ENCODE measurements at regions not wholly inside any gene's neighbourhood (a gene's known extent, or its start where the extent isn't known, plus 50 kb on each side); places are given as distances from the start of the nearest gene placed in this dataset.

GRCh38 chr2:156792242-156792840, 356.2 kb downstream of the GPD2 start:
- no peak overlapping the region for H3K4me3 ChIP-seq (replicated peaks in 1 of 3; ENCODE audit: insufficient read depth in 1 of 3, low read depth in 2 of 3, low read length in 3 of 3)
- in situ Hi-C loops (cut with HindIII; ENCODE audit: extremely low pct_ligation_motif_present, low pct_unique_long_range_greater_than_20kb): no loop called here
- no peak for DNase-seq (ENCODE audit: low spot score)
- H3K4me2 ChIP-seq (ENCODE audit: low read depth, low read length): no peak overlapping the region
- CTCF ChIA-PET (ENCODE audit: low intra/inter-chr PET ratio, low total read pairs): no interaction called here
- H3K4me1 ChIP-seq (ENCODE audit: insufficient read depth, low read length): no peaks in the 10 kb centered on the region
- no peak overlapping the region for H3K27ac ChIP-seq (ENCODE audit: extremely low read length, insufficient read depth, low read length)
- intact Hi-C loops (cut with micrococcal nuclease; ENCODE audit: unreplicated experiment): no loop called here
- H2AFZ ChIP-seq (ENCODE audit: low read length): no peak overlapping the region
- H3K36me3 ChIP-seq (replicated peaks in 1 of 2; ENCODE audit: control insufficient read depth in 1 of 2, insufficient read depth in 2 of 2, low read length in 2 of 2): no peaks in the 10 kb centered on the region
- H3K9me3 ChIP-seq (ENCODE audit: low read length): no peaks in the 10 kb centered on the region
- POLR2A ChIA-PET: no interaction called here
- H3K79me2 ChIP-seq (ENCODE audit: insufficient read depth, low read length): no peaks in the 10 kb centered on the region
- no peaks in the 10 kb centered on the region for H3K27me3 ChIP-seq (ENCODE audit: control insufficient read depth in 1 of 2, insufficient read depth in 2 of 2, low read length in 2 of 2)
- 31% methylated on average over 9 of the region's 9 CpGs for WGBS (ENCODE audit: low lambda C conversion rate)
- H4K20me1 ChIP-seq (ENCODE audit: insufficient read depth, low read length): no peaks in the 10 kb centered on the region
- FAIRE-seq: no peak
- no peak for ATAC-seq
- no peak overlapping the region for H3K9ac ChIP-seq (ENCODE audit: insufficient read depth, low read depth, low read length)
- BruUV-seq (replicated peaks): no TSS peak
- TF ChIP-seq ZBTB14 (CRISPR knock-in tag; IDR thresholded peaks at IDR 0.05) (no peak), ZGPAT (CRISPR knock-in tag; IDR thresholded peaks at IDR 0.05) (no peak), U2AF2 (IDR thresholded peaks at IDR 0.05; ENCODE audit: low read depth, low read length) (no peak), RFXAP (CRISPR knock-in tag; IDR thresholded peaks at IDR 0.05; ENCODE audit: borderline replicate concordance) (no peak), ZBED4 (CRISPR knock-in tag; IDR thresholded peaks at IDR 0.05; ENCODE audit: borderline replicate concordance) (no peak), BRCA1 (CRISPR knock-in tag; IDR thresholded peaks at IDR 0.05) (no peak), BORCS8-MEF2B (CRISPR knock-in tag; IDR thresholded peaks at IDR 0.05) (no peak), CENPT (CRISPR knock-in tag; IDR thresholded peaks at IDR 0.05; ENCODE audit: low read depth) (no peak), RELA (CRISPR knock-in tag; IDR thresholded peaks at IDR 0.05) (no peak), HOXA5 (CRISPR knock-in tag; IDR thresholded peaks at IDR 0.05) (no peak), ZSCAN25 (CRISPR knock-in tag; IDR thresholded peaks at IDR 0.05) (no peak), ZMYM4 (CRISPR knock-in tag; IDR thresholded peaks at IDR 0.05) (no peak), DPF2 (CRISPR knock-in tag; IDR thresholded peaks at IDR 0.05; ENCODE audit: borderline replicate concordance, low read depth) (no peak), ELF4 (CRISPR knock-in tag; IDR thresholded peaks at IDR 0.05; ENCODE audit: borderline replicate concordance) (no peak)
- TF ChIP-seq, protein P1, sequence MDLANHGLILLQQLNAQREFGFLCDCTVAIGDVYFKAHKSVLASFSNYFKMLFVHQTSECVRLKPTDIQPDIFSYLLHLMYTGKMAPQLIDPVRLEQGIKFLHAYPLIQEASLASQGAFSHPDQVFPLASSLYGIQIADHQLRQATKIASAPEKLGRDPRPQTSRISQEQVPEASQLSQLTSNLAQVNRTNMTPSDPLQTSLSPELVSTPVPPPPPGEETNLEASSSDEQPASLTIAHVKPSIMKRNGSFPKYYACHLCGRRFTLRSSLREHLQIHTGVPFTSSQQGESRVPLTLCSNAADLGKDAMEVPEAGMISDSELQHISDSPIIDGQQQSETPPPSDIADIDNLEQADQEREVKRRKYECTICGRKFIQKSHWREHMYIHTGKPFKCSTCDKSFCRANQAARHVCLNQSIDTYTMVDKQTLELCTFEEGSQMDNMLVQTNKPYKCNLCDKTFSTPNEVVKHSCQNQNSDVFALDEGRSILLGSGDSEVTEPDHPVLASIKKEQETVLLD (CRISPR knock-in tag; IDR thresholded peaks at IDR 0.05; ENCODE audit: low read depth): no peak

Data from HepG2 (cell line).